Activated T-cell treated with anti-CD3 and anti-CD28 coated beads, Interleukin-2, amount 50 U/mL, for 1 hour (primary cell): ENCODE measurements at regions not wholly inside any gene's neighbourhood (a gene's known extent, or its start where the extent isn't known, plus 50 kb on each side); places are given as distances from the start of the nearest gene placed in this dataset.
"Not testable (repeated sequence)": the region's sequence is repeated elsewhere in the genome, so short reads cannot be mapped to it uniquely, and the experiment has no call there.

Experiments used
- DNase-seq: peaks from one replicate; pipeline ENCODE4 v3.0.0-alpha.2; 2020

- DNase-seq, result no peak
Observed at GRCh38 chr1:115450501-115451040, 112.5 kb upstream of the NGF start.

- no peak for DNase-seq
Observed at GRCh38 chr1:115448282-115449044, 110.4 kb upstream of the NGF start.

GRCh38 chr1:115447672-115448071, 109.6 kb upstream of the NGF start:
- no peak for DNase-seq

- no peak for DNase-seq
Observed at GRCh38 chr1:115445090-115445489, 107.0 kb upstream of the NGF start.

GRCh38 chr1:115440733-115441132, 102.7 kb upstream of the NGF start:
- DNase-seq, result no peak

- not testable (repeated sequence) for DNase-seq
Observed at GRCh38 chr1:115439520-115439919, 101.5 kb upstream of the NGF start.

- no peak for DNase-seq
Observed at GRCh38 chr1:115437196-115437595, 99.1 kb upstream of the NGF start.

GRCh38 chr1:115436596-115436995, 98.5 kb upstream of the NGF start:
- no peak for DNase-seq

- no peak for DNase-seq
Observed at GRCh38 chr1:115433483-115433882, 95.4 kb upstream of the NGF start.

- no peak for DNase-seq
Observed at GRCh38 chr1:115432061-115432460, 94.0 kb upstream of the NGF start.

- DNase-seq, result no peak
Observed at GRCh38 chr1:115430441-115431158, 92.6 kb upstream of the NGF start.

- no peak for DNase-seq
Observed at GRCh38 chr1:115429884-115430283, 91.8 kb upstream of the NGF start.

- DNase-seq, result no peak
Observed at GRCh38 chr1:115429241-115429640, 91.2 kb upstream of the NGF start.

- DNase-seq, result no peak
Observed at GRCh38 chr1:115428676-115429075, 90.6 kb upstream of the NGF start.

- no peak for DNase-seq
Observed at GRCh38 chr1:115428256-115428655, 90.2 kb upstream of the NGF start.

- DNase-seq, result no peak
Observed at GRCh38 chr1:115426956-115427355, 88.9 kb upstream of the NGF start.

GRCh38 chr1:115426231-115426771, 88.3 kb upstream of the NGF start:
- no peak for DNase-seq

- DNase-seq, result no peak
Observed at GRCh38 chr1:115425442-115425841, 87.4 kb upstream of the NGF start.

GRCh38 chr1:115423776-115424175, 85.7 kb upstream of the NGF start:
- no peak for DNase-seq

- no peak for DNase-seq
Observed at GRCh38 chr1:115419571-115419970, 81.5 kb upstream of the NGF start.

GRCh38 chr1:115413621-115414020, 75.6 kb upstream of the NGF start:
- no peak for DNase-seq

- DNase-seq, result no peak
Observed at GRCh38 chr1:115413208-115413607, 75.2 kb upstream of the NGF start.

- no peak for DNase-seq
Observed at GRCh38 chr1:115412733-115413132, 74.7 kb upstream of the NGF start.

- DNase-seq, result no peak
Observed at GRCh38 chr1:115412286-115412685, 74.2 kb upstream of the NGF start.
